ENCODE measurements at regions not wholly inside any gene's neighbourhood (a gene's known extent, or its start where the extent isn't known, plus 50 kb on each side); places are given as distances from the start of the nearest gene placed in this dataset.

DNA sequence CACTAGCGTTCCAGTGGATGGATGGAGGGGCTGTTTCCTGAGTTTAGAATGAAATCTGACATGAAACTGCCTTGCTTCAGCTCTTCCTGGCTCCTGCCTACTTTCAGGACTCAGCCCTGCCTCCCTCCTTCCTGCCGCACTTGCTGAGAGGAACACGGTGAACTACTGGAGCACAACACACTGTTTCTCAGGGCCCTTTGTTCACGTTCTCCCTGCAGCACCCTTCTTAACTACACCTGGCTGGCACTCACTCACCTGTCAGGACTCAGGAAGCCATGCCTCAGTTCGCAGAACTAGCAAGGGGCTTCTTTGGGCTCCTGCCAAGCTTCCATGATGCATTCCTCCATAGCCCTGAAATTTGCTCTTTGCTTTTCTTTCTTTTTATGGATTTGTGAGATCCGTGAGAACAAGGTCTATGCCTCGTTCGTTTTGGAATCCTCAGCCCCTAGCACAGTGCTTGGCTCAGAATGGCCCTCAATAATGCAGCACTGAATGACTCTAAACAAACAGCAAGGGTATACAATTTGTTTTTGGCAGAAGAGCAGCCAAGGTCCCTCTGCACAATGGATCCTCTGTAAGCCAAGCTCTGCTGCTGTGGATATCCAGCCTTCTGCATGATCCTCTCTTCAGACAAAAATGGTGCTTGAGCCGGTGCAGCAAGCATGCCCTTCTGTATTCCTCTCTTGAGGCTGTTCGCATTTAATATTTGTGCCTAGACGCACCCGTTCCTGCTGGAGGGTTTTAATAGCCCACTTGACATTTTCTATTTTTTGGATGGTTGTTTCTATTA, 357.0 kb downstream of the TSN start:
- Histone ChIP-seq H3K27ac (no peak overlapping the region), H3K4me1 (ENCODE audit: control insufficient read depth in 1 of 2, low read depth in 2 of 2) (no peaks in the 10 kb centered on the region), H3K36me3 (no peaks in the 10 kb centered on the region), H3K4me3 (no peak overlapping the region), H3K9me3 (no peaks in the 10 kb centered on the region), H3K27me3 (replicated peaks; ENCODE audit: insufficient read depth) (no peaks in the 10 kb centered on the region)
- TF ChIP-seq, protein P1, sequence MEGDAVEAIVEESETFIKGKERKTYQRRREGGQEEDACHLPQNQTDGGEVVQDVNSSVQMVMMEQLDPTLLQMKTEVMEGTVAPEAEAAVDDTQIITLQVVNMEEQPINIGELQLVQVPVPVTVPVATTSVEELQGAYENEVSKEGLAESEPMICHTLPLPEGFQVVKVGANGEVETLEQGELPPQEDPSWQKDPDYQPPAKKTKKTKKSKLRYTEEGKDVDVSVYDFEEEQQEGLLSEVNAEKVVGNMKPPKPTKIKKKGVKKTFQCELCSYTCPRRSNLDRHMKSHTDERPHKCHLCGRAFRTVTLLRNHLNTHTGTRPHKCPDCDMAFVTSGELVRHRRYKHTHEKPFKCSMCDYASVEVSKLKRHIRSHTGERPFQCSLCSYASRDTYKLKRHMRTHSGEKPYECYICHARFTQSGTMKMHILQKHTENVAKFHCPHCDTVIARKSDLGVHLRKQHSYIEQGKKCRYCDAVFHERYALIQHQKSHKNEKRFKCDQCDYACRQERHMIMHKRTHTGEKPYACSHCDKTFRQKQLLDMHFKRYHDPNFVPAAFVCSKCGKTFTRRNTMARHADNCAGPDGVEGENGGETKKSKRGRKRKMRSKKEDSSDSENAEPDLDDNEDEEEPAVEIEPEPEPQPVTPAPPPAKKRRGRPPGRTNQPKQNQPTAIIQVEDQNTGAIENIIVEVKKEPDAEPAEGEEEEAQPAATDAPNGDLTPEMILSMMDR (IDR thresholded peaks at IDR 0.05): no peak
- ATAC-seq (ENCODE audit: insufficient number of reproducible peaks, low FRiP score, low read depth) (no peak), DNase-seq (ENCODE audit: low spot score) (no peak)

DNA sequence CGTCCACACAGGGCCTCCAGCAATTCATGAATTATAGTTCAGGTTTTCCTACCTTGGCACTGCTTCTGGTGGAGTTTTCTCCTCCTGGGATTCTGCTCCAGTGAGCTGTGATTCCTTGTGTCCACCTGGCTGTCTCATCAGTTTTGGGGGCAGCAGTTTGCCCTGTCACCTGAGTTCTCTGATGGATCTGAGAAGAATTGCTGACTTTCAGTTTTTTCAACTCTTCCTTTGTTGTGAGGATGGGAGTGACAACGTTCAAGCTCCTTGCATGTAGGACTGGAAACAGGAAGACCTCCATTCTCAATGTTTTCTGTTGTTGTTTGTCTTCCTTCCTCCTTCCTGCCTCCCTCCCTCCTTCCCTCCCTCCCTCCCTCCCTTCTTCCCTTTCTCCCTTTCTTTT, 359.0 kb downstream of the TSN start:
- H3K4me1 ChIP-seq (ENCODE audit: control insufficient read depth in 1 of 2, low read depth in 2 of 2): no peaks in the 10 kb centered on the region
- ATAC-seq (ENCODE audit: insufficient number of reproducible peaks, low FRiP score, low read depth) (no peak), DNase-seq (ENCODE audit: low spot score) (no peak)
- no peaks in the 10 kb centered on the region for H3K27me3 ChIP-seq (replicated peaks; ENCODE audit: insufficient read depth)
- TF ChIP-seq, protein P1 (IDR thresholded peaks at IDR 0.05): no peak
- H3K9me3 ChIP-seq: no peaks in the 10 kb centered on the region
- no peak overlapping the region for H3K4me3 ChIP-seq
- H3K36me3 ChIP-seq: no peaks in the 10 kb centered on the region
- no peak overlapping the region for H3K27ac ChIP-seq

DNA sequence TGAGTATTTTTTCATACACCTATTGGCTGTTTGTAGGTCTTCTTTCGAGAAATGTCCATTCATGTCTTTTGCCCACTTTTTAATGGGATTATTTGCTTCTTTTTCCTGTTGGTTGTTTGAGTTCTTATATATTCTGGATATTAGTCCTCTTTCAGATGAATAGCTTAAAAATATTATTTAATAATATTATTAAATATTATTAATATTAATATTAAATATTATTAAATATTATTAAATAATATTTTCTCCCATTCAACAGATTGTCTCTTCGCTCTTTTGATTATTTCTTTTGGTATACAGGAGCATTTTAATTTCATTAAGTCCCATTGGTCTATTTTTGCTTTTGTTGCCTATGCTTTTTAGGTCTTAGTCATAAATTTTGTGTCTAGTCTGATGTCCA, 361.9 kb downstream of the TSN start:
- no peak for ATAC-seq (ENCODE audit: insufficient number of reproducible peaks, low FRiP score, low read depth)
- no peaks in the 10 kb centered on the region for H3K27me3 ChIP-seq (replicated peaks; ENCODE audit: insufficient read depth)
- no peak overlapping the region for H3K27ac ChIP-seq
- no peaks in the 10 kb centered on the region for H3K4me1 ChIP-seq (ENCODE audit: control insufficient read depth in 1 of 2, low read depth in 2 of 2)
- no peaks in the 10 kb centered on the region for H3K36me3 ChIP-seq
- no peak for DNase-seq (ENCODE audit: low spot score)
- TF ChIP-seq, protein P1 (IDR thresholded peaks at IDR 0.05): no peak
- H3K4me3 ChIP-seq: no peak overlapping the region
- H3K9me3 ChIP-seq: no peaks in the 10 kb centered on the region

DNA sequence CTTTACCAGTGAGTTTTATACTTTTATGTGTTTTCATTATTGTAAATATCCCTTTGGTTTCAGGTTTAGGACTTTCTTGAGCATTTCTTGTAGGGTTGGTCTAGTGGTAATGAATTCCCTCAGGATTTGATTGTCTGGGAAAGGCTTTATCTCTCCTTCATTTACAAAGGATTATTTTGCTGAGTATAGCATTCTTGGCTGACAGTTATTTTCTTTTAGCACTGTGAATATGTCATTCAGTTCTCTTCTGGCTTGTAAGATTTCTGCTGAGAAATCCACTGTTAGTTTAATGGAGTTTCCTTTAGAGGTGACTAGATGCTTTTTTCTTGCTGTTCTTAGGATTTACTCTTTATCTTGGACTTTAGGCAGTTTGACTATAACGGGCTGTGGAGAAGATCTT, 373.9 kb downstream of the TSN start:
- H3K9me3 ChIP-seq: peaks cover 19% of the 10 kb centered on the region
- TF ChIP-seq, protein P1 (IDR thresholded peaks at IDR 0.05): no peak
- no peak for ATAC-seq (ENCODE audit: insufficient number of reproducible peaks, low FRiP score, low read depth)

DNA sequence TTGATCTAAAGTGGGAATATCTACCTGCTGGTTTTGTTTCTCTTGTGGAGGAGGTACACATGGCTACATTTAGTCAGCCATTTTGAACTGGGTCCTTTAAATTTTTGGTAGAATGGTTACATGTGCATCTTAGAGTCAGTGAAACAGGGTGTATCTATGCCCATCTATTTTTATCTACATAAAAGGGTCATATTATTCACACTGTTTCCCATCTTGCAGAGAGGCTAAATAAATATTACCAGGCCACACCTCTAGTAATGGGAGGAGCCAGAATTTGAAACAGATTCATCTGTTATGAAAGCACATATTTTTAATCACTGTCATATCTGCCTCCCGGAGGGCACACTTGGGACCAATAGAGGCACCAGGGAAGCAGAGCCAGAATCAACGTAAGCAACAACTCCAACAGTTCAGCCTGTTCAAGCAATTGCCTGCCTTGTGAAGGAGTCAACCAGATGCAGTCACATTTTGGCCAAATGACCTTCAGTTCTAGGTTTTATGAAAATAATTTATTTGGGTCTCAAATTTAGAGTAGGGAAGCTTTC, 376.8 kb downstream of the TSN start:
- Histone ChIP-seq H3K9me3 (peaks cover 15% of the 10 kb centered on the region), H3K4me3 (no peak overlapping the region), H3K4me1 (ENCODE audit: control insufficient read depth in 1 of 2, low read depth in 2 of 2) (no peaks in the 10 kb centered on the region), H3K27me3 (replicated peaks; ENCODE audit: insufficient read depth) (no peaks in the 10 kb centered on the region), H3K27ac (no peak overlapping the region), H3K36me3 (no peaks in the 10 kb centered on the region)
- TF ChIP-seq, protein P1 (IDR thresholded peaks at IDR 0.05): no peak
- DNase-seq (ENCODE audit: low spot score) (no peak), ATAC-seq (ENCODE audit: insufficient number of reproducible peaks, low FRiP score, low read depth) (no peak)

More for the DNA sequence above, 373.9 kb downstream of the TSN start:
- Histone ChIP-seq H3K4me1 (ENCODE audit: control insufficient read depth in 1 of 2, low read depth in 2 of 2) (no peaks in the 10 kb centered on the region), H3K27me3 (replicated peaks; ENCODE audit: insufficient read depth) (no peaks in the 10 kb centered on the region), H3K4me3 (no peak overlapping the region), H3K36me3 (no peaks in the 10 kb centered on the region), H3K27ac (no peak overlapping the region)
- no peak for DNase-seq (ENCODE audit: low spot score)
